Panc1 (cell line): ENCODE measurements at regions not wholly inside any gene's neighbourhood (a gene's known extent, or its start where the extent isn't known, plus 50 kb on each side); places are given as distances from the start of the nearest gene placed in this dataset.

Experiments used
- ATAC-seq: fragments of 200-7000 bp; cut with Tn5 transposase; 2 replicates; pipeline ENCODE4 v1.9.1; 2020; ENCODE audit warnings: mild to moderate bottlenecking, moderate library complexity
- BruUV-seq: library from RNA; stranded (reverse); fragments of 400-500 nt; replicated peaks from 2 replicates; lab custom pipeline; 2021; lab: Mats Ljungman, UMichigan
- CTCF ChIA-PET: fragments of 300-600 bp; sonication (Branson Sonifier 250); formaldehyde crosslinking; loops from one replicate; lab custom pipeline; 2022; ENCODE audit warnings: antibody characterized with exemption; lab: Charles Lee
- POLR2A ChIA-PET: fragments of 300-600 bp; sonication (Branson Sonifier 250); formaldehyde crosslinking; loops from one replicate; lab custom pipeline; 2022; ENCODE audit warnings: antibody characterized with exemption; lab: Charles Lee
- DNase-seq: peaks from one replicate; pipeline ENCODE4 v3.0.0-alpha.2; 2010; ENCODE audit warnings: low read depth, low spot score
- H3K27ac ChIP-seq: 2 replicates; pipeline ENCODE4 v1.5.1; 2011; ENCODE audit warnings: mild to moderate bottlenecking, low read length, inconsistent platforms
- H3K27me3 ChIP-seq: fragments of 200-500 bp; sonication (Bioruptor generic); 2 replicates; pipeline ENCODE4 v1.6.0; 2014; ENCODE audit warnings: low read length, inconsistent platforms; ENCODE audit not compliant: control insufficient read depth, insufficient read depth
- H3K36me3 ChIP-seq: fragments of 200-500 bp; sonication (Bioruptor generic); 2 replicates; pipeline ENCODE4 v1.5.1; 2014; ENCODE audit warnings: inconsistent platforms, mild to moderate bottlenecking, low read length, moderate library complexity; ENCODE audit not compliant: control insufficient read depth, insufficient read depth
- H3K4me1 ChIP-seq: 2 replicates; pipeline ENCODE4 v1.5.1; 2011; ENCODE audit warnings: inconsistent platforms, mild to moderate bottlenecking, low read length, moderate library complexity; ENCODE audit not compliant: control insufficient read depth, insufficient read depth
- H3K4me3 ChIP-seq, 2 experiments: 2 replicates each; pipeline ENCODE4 v1.5.1; 2011 to 2012; ENCODE audit warnings: low read depth in 2 of 2, low read length in 2 of 2, mild to moderate bottlenecking in 2 of 2, inconsistent platforms in 1 of 2, moderate library complexity in 1 of 2
- H3K9me3 ChIP-seq: fragments of 200-500 bp; sonication (Bioruptor generic); 2 replicates; pipeline ENCODE4 v1.5.1; 2014; ENCODE audit warnings: low read depth, mild to moderate bottlenecking, inconsistent platforms, low read length, moderate library complexity; ENCODE audit not compliant: control insufficient read depth, insufficient read depth
- POLR2AphosphoS5 ChIP-seq: IDR thresholded peaks from 2 replicates; pipeline ENCODE4 v1.6.1; 2012; ENCODE audit warnings: mild to moderate bottlenecking, low read depth, low read length, moderate library complexity
- SIN3A ChIP-seq: IDR thresholded peaks from 2 replicates; pipeline ENCODE4 v1.6.1; 2012; ENCODE audit warnings: low read depth, mild to moderate bottlenecking, low read length, moderate library complexity, borderline replicate concordance; ENCODE audit not compliant: insufficient read depth
- TCF7L2 ChIP-seq: IDR thresholded peaks from 2 replicates; pipeline ENCODE4 v1.6.1; 2011; ENCODE audit warnings: mild to moderate bottlenecking, low read depth, low read length, inconsistent platforms
- in situ Hi-C: cut with HindIII; loops from 2 replicates; pipeline ENCODE4 v1.10.0; 2016; ENCODE audit warnings: low sequenced_read_pairs, low pct_unique_long_range_greater_than_20kb
- intact Hi-C: fragments of 100-400 bp; cut with micrococcal nuclease; formaldehyde crosslinking; loops from one replicate; pipeline ENCODE4 v1.10.0; 2022; ENCODE audit not compliant: unreplicated experiment
- TF ChIP-seq, protein P1 (sequence below): fragments of 450-650 bp; IDR thresholded peaks from 2 replicates; pipeline ENCODE4 v1.5.1; 2017; ENCODE audit warnings: mild to moderate bottlenecking
- TF ChIP-seq, protein P2 (sequence below), 2 experiments: IDR thresholded peaks; 2 replicates each; pipeline ENCODE4 v1.6.1; 2011 to 2012; ENCODE audit warnings: low read depth in 2 of 2, control low read depth in 1 of 2, low read length in 1 of 2, mild to moderate bottlenecking in 1 of 2, moderate library complexity in 1 of 2; ENCODE audit not compliant: insufficient read depth in 1 of 2

DNA sequence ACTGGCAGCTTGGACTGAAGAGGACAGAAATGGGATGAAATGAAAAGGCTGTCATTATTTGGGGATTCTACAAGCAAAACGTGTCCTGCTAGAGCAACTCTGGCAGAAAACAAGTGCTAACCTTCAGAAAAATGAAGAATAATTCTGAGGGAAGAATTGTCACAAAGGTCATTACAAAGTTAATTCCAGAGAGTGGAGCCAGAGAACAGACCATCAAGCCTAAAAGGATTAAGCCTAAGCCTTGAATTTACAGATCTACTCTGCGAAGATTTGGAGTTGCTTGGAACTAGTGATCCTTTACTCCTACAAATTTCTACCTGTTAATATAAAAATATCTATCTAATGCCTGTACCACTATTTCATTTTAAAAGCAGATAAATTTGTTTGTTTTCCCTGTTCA is 1077.3 kb upstream of the CNTN5 start:
- no peaks in the 10 kb centered on the region for H3K27me3 ChIP-seq
- no TSS peak for BruUV-seq
- ChIA-PET POLR2A (no interaction called here), CTCF (no interaction called here)
- no peaks in the 10 kb centered on the region for H3K4me1 ChIP-seq
- intact Hi-C loops (no loop called here), in situ Hi-C loops (no loop called here)
- ATAC-seq = no peak
- H3K36me3 ChIP-seq = no peaks in the 10 kb centered on the region
- TF ChIP-seq POLR2AphosphoS5 = no peak
- no peaks in the 10 kb centered on the region; the same call in 1 of the 2 replicates for H3K9me3 ChIP-seq
- DNase-seq = no peak
- no peak overlapping the region for H3K4me3 ChIP-seq
- H3K27ac ChIP-seq = no peak overlapping the region

DNA sequence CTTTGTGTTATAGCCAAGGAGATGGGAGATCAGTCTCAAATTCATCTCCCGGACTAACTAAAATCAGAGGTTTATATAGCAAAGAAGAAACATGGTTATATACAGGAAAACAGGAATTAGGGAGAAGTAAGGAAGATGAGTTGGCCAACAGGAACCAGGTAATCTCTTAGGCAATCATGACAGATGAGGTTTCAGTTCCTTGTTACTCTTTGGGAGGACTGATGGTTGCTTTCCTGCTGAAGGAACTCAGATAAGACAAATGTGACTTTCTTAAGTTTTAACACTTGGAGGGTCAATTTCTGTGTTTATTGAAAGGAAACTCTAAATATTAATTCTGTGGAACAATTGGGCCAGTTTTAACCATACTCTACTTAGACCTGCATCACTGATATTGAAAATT is 1072.0 kb upstream of the CNTN5 start:
- Histone ChIP-seq H3K27me3 (no peaks in the 10 kb centered on the region), H3K9me3 (no peaks in the 10 kb centered on the region), H3K4me1 (no peaks in the 10 kb centered on the region), H3K36me3 (no peaks in the 10 kb centered on the region), H3K4me3 (no peak overlapping the region), H3K27ac (no peak overlapping the region)
- no peak for DNase-seq
- intact Hi-C loops (no loop called here), in situ Hi-C loops (no loop called here)
- no peak for ATAC-seq
- ChIA-PET POLR2A (no interaction called here), CTCF (no interaction called here)
- no TSS peak for BruUV-seq
- TF ChIP-seq, protein P1, sequence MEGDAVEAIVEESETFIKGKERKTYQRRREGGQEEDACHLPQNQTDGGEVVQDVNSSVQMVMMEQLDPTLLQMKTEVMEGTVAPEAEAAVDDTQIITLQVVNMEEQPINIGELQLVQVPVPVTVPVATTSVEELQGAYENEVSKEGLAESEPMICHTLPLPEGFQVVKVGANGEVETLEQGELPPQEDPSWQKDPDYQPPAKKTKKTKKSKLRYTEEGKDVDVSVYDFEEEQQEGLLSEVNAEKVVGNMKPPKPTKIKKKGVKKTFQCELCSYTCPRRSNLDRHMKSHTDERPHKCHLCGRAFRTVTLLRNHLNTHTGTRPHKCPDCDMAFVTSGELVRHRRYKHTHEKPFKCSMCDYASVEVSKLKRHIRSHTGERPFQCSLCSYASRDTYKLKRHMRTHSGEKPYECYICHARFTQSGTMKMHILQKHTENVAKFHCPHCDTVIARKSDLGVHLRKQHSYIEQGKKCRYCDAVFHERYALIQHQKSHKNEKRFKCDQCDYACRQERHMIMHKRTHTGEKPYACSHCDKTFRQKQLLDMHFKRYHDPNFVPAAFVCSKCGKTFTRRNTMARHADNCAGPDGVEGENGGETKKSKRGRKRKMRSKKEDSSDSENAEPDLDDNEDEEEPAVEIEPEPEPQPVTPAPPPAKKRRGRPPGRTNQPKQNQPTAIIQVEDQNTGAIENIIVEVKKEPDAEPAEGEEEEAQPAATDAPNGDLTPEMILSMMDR = no peak
- TF ChIP-seq, protein P2, sequence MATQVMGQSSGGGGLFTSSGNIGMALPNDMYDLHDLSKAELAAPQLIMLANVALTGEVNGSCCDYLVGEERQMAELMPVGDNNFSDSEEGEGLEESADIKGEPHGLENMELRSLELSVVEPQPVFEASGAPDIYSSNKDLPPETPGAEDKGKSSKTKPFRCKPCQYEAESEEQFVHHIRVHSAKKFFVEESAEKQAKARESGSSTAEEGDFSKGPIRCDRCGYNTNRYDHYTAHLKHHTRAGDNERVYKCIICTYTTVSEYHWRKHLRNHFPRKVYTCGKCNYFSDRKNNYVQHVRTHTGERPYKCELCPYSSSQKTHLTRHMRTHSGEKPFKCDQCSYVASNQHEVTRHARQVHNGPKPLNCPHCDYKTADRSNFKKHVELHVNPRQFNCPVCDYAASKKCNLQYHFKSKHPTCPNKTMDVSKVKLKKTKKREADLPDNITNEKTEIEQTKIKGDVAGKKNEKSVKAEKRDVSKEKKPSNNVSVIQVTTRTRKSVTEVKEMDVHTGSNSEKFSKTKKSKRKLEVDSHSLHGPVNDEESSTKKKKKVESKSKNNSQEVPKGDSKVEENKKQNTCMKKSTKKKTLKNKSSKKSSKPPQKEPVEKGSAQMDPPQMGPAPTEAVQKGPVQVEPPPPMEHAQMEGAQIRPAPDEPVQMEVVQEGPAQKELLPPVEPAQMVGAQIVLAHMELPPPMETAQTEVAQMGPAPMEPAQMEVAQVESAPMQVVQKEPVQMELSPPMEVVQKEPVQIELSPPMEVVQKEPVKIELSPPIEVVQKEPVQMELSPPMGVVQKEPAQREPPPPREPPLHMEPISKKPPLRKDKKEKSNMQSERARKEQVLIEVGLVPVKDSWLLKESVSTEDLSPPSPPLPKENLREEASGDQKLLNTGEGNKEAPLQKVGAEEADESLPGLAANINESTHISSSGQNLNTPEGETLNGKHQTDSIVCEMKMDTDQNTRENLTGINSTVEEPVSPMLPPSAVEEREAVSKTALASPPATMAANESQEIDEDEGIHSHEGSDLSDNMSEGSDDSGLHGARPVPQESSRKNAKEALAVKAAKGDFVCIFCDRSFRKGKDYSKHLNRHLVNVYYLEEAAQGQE (IDR thresholded peaks at IDR 0.05; ENCODE audit: insufficient read depth in 1 of 2, low read depth in 2 of 2, low read length in 1 of 2) = no peak
- no peak for TF ChIP-seq SIN3A
- TF ChIP-seq POLR2AphosphoS5 = no peak
- TF ChIP-seq TCF7L2 = no peak

DNA sequence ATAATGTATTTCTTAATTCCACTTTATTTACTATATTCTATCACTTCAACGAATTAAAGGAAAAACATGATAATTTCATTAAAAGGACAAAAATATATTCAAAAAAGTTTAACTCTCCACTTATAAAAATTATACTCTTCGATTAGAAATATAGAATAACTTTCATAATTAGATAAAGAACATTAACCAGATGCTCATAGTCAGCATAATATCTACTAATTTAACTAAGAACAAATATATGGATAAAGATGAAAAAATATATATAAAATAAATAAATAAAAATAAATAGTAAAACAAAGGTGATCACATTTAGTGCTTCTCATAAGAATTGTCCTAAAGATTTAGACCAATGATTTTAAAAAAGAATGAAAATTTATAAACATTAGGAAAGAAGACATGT is 1065.2 kb upstream of the CNTN5 start:
- ATAC-seq (no peak), DNase-seq (no peak)
- Histone ChIP-seq H3K36me3 (no peaks in the 10 kb centered on the region), H3K4me1 (no peaks in the 10 kb centered on the region), H3K27me3 (no peaks in the 10 kb centered on the region), H3K27ac (no peak overlapping the region), H3K4me3 (no peak overlapping the region), H3K9me3 (peaks cover 7% of the 10 kb centered on the region; the same call in 1 of the 2 replicates)
- intact Hi-C loops (no loop called here), in situ Hi-C loops (no loop called here)
- BruUV-seq = no TSS peak
- CTCF ChIA-PET = no interaction called here
- TF ChIP-seq POLR2AphosphoS5 (no peak), SIN3A (no peak), TCF7L2 (no peak)
- TF ChIP-seq, protein P2 (IDR thresholded peaks at IDR 0.05; ENCODE audit: insufficient read depth in 1 of 2, low read depth in 2 of 2, low read length in 1 of 2) = no peak
- TF ChIP-seq, protein P1 = no peak
- POLR2A ChIA-PET = no interaction called here
